GM23338 (cell line): ENCODE measurements at regions not wholly inside any gene's neighbourhood (a gene's known extent, or its start where the extent isn't known, plus 50 kb on each side); places are given as distances from the start of the nearest gene placed in this dataset.

Experiments used
- ATAC-seq: fragments of 200-7000 bp; cut with Tn5 transposase; 3 replicates; pipeline ENCODE4 v1.9.1; 2020
- DNase-seq: peaks from one replicate; pipeline ENCODE4 v3.0.0-alpha.2; 2015; ENCODE audit warnings: low spot score
- H2AFZ ChIP-seq: fragments of 200-600 bp; sonication (generic); 2 replicates; pipeline ENCODE4 v1.8.0; 2016; ENCODE audit warnings: antibody characterized with exemption, mild to moderate bottlenecking, moderate library complexity
- H3F3A ChIP-seq: fragments of 200-600 bp; sonication (generic); replicated peaks from 2 replicates; pipeline ENCODE4 v1.8.0; 2017; ENCODE audit warnings: antibody characterized with exemption, mixed run types, low read depth
- H3K27ac ChIP-seq: fragments of 200-600 bp; sonication (generic); 2 replicates; pipeline ENCODE4 v1.6.1; 2016; ENCODE audit warnings: low read depth
- H3K27me3 ChIP-seq: fragments of 200-600 bp; sonication (generic); 2 replicates; pipeline ENCODE4 v1.8.0; 2016; ENCODE audit warnings: mild to moderate bottlenecking, mixed run types, moderate library complexity; ENCODE audit not compliant: insufficient read depth
- H3K36me3 ChIP-seq: fragments of 200-600 bp; sonication (generic); 2 replicates; pipeline ENCODE4 v1.8.0; 2016; ENCODE audit warnings: mild to moderate bottlenecking; ENCODE audit not compliant: insufficient read depth
- H3K4me1 ChIP-seq: fragments of 200-600 bp; sonication (generic); 2 replicates; pipeline ENCODE4 v1.8.0; 2016; ENCODE audit warnings: mild to moderate bottlenecking, moderate library complexity; ENCODE audit not compliant: insufficient read depth
- H3K4me2 ChIP-seq: fragments of 200-600 bp; sonication (generic); 2 replicates; pipeline ENCODE4 v1.7.1; 2017; ENCODE audit warnings: mixed run types
- H3K4me3 ChIP-seq: fragments of 200-600 bp; sonication (generic); 2 replicates; pipeline ENCODE4 v1.6.1; 2016; ENCODE audit warnings: mixed run types
- H3K79me2 ChIP-seq: fragments of 200-600 bp; sonication (generic); replicated peaks from 2 replicates; pipeline ENCODE4 v1.8.0; 2017; ENCODE audit warnings: mild to moderate bottlenecking; ENCODE audit not compliant: insufficient read depth
- H3K9me2 ChIP-seq: fragments of 200-600 bp; sonication (generic); 2 replicates; pipeline ENCODE4 v1.8.0; 2017; ENCODE audit not compliant: insufficient read depth
- H4K20me1 ChIP-seq: fragments of 200-600 bp; sonication (generic); replicated peaks from 2 replicates; pipeline ENCODE4 v1.8.0; 2017; ENCODE audit warnings: mild to moderate bottlenecking; ENCODE audit not compliant: insufficient read depth
- H3K27ac Mint-ChIP-seq: 2 replicates; pipeline ENCODE4 v1.8.0; 2020; ENCODE audit warnings: inconsistent platforms, mild to moderate bottlenecking, moderate library complexity, mixed read lengths
- H3K27me3 Mint-ChIP-seq: 3 replicates; pipeline ENCODE4 v1.8.0; 2022; ENCODE audit warnings: low read depth, mild to moderate bottlenecking, moderate library complexity, mixed read lengths, inconsistent platforms; ENCODE audit not compliant: insufficient read depth, poor library complexity
- H3K36me3 Mint-ChIP-seq: 3 replicates; pipeline ENCODE4 v1.8.0; 2021; ENCODE audit warnings: low read depth, mild to moderate bottlenecking, inconsistent platforms, moderate library complexity, mixed read lengths
- H3K4me1 Mint-ChIP-seq: 3 replicates; pipeline ENCODE4 v1.8.0; 2020; ENCODE audit warnings: mild to moderate bottlenecking, inconsistent platforms, mixed read lengths
- H3K4me3 Mint-ChIP-seq: 3 replicates; pipeline ENCODE4 v1.8.0; 2021; ENCODE audit warnings: moderate library complexity, mild to moderate bottlenecking, inconsistent platforms, mixed read lengths
- H3K9me3 Mint-ChIP-seq: 3 replicates; pipeline ENCODE4 v1.8.0; 2020; ENCODE audit warnings: moderate library complexity, mild to moderate bottlenecking, inconsistent platforms, mixed read lengths
- CTCF ChIP-seq, 2 experiments: fragments of 200-600 bp in 1 of 2; sonication (generic) in 1 of 2; conservative IDR thresholded peaks; 2 replicates each; pipeline versions ENCODE4 v1.5.1 to v1.6.1; 2016 to 2017; ENCODE audit warnings: antibody characterized with exemption in 2 of 2, low read depth in 2 of 2, mild to moderate bottlenecking in 2 of 2, moderate library complexity in 1 of 2
- EZH2 ChIP-seq: fragments of 200-600 bp; sonication (generic); IDR thresholded peaks from one replicate; pipeline ENCODE4 v1.8.0; 2017; ENCODE audit warnings: antibody characterized with exemption, mild to moderate bottlenecking, low read depth; ENCODE audit not compliant: unreplicated experiment
- POLR2AphosphoS5 ChIP-seq: IDR thresholded peaks from 2 replicates; pipeline ENCODE4 v1.6.1; 2016; ENCODE audit warnings: antibody characterized with exemption, low read depth
- ZNF331 ChIP-seq: fragments of 250-450 bp; sonication (Bioruptor Pico); IDR thresholded peaks from 2 replicates; pipeline ENCODE4 v1.5.0; 2020; ENCODE audit warnings: low read depth, mild to moderate bottlenecking, moderate library complexity
- ZNF462 ChIP-seq: fragments of 250-450 bp; sonication (Bioruptor Pico); IDR thresholded peaks from 2 replicates; pipeline ENCODE4 v1.5.0; 2020; ENCODE audit warnings: mild to moderate bottlenecking, moderate library complexity

DNA sequence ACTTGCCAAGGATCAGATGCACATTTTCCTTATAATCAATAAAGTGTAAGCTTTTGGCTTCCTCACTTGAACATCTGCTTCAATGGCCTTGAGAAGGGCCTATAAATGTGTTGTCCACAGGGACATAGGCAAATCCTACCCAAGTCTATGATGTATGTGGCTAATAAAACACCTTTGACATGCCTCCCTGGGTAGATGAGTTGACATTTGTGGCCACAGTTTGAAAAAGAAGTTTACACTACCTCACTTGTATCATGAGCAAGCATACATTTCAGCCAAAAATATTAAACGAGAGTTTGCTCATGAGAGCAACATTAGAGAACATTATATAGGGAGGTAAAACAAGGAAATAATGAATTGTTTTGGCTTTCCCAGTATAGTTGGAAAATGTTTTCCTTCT, 1067.7 kb downstream of the C4orf33 start:
- H3F3A ChIP-seq, result no peaks in the 10 kb centered on the region
- Mint-ChIP-seq H3K4me3 (no peak overlapping the region), H3K9me3 (peaks cover 18% of the 10 kb centered on the region), H3K27me3 (peaks cover 3% of the 10 kb centered on the region), H3K36me3 (peaks cover 16% of the 10 kb centered on the region), H3K27ac (no peak overlapping the region), H3K4me1 (peaks cover 6% of the 10 kb centered on the region)
- H3K27me3 ChIP-seq, result no peaks in the 10 kb centered on the region
- no peaks in the 10 kb centered on the region for H3K9me2 ChIP-seq
- H2AFZ ChIP-seq, result no peak overlapping the region
- no peak overlapping the region for H3K27ac ChIP-seq
- H3K36me3 ChIP-seq, result 0 out of 2 replicates have a peak, but pooled peaks cover 5% of the 10 kb centered on the region
- no peak overlapping the region for H3K4me3 ChIP-seq
- no peak for DNase-seq
- H3K4me1 ChIP-seq, result no peaks in the 10 kb centered on the region
- ATAC-seq, result no peak
- H3K79me2 ChIP-seq, result no peaks in the 10 kb centered on the region
- no peak overlapping the region for H3K4me2 ChIP-seq
- TF ChIP-seq ZNF462 (CRISPR knock-in tag) (no peak), POLR2AphosphoS5 (no peak), CTCF (conservative IDR thresholded peaks at IDR 0.05; ENCODE audit: low read depth in 2 of 2) (no peak), EZH2 (no peak), ZNF331 (CRISPR knock-in tag) (no peak)
- no peaks in the 10 kb centered on the region for H4K20me1 ChIP-seq
